ENCODE measurements at regions not wholly inside any gene's neighbourhood (a gene's known extent, or its start where the extent isn't known, plus 50 kb on each side); places are given as distances from the start of the nearest gene placed in this dataset.

GRCh38 chr16:62661435-62661834 is 625.2 kb upstream of the CDH8 start:
- H3K27me3 ChIP-seq = no peaks in the 10 kb centered on the region
- no peaks in the 10 kb centered on the region for H3K4me1 ChIP-seq
- no peak overlapping the region for H3K9ac ChIP-seq (ENCODE audit: low read depth in 2 of 2, low read length in 2 of 2)
- no peak overlapping the region for H3K27ac ChIP-seq
- no peaks in the 10 kb centered on the region for H3K36me3 ChIP-seq
- intact Hi-C loops (cut with DNase I) = no loop called here
- no peak overlapping the region for H3K4me3 ChIP-seq
- TF ChIP-seq CTCF (IDR thresholded peaks at IDR 0.05) = no peak
- no peaks in the 10 kb centered on the region for H3K9me3 ChIP-seq
- no peak for DNase-seq

DNA sequence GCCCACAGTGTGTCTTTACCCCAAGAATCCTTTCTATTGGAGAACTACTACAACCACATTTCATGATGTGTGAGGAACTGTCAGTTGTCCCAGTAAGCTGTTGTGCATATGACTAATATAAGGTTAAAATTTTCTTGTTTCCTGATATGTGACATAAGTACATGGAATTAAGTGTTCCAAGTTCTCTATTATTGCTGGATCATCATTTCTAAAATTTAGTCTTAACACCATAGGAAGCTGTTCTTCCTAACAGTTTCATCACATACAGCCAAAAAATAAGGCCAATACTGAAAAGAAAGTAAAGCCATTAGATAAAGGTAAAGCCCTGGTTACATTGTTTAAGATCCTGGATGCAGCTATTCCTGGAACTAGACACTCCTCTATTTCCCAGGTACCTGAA is 620.9 kb upstream of the CDH8 start:
- no peak overlapping the region for H3K4me3 ChIP-seq
- no peak for DNase-seq
- H3K36me3 ChIP-seq = no peaks in the 10 kb centered on the region
- H3K9me3 ChIP-seq = no peaks in the 10 kb centered on the region
- intact Hi-C loops (cut with DNase I) = no loop called here
- H3K27me3 ChIP-seq = no peaks in the 10 kb centered on the region
- H3K4me1 ChIP-seq = no peaks in the 10 kb centered on the region
- no peak overlapping the region for H3K27ac ChIP-seq
- no peak overlapping the region for H3K9ac ChIP-seq (ENCODE audit: low read depth in 2 of 2, low read length in 2 of 2)
- TF ChIP-seq CTCF (IDR thresholded peaks at IDR 0.05) = no peak

DNA sequence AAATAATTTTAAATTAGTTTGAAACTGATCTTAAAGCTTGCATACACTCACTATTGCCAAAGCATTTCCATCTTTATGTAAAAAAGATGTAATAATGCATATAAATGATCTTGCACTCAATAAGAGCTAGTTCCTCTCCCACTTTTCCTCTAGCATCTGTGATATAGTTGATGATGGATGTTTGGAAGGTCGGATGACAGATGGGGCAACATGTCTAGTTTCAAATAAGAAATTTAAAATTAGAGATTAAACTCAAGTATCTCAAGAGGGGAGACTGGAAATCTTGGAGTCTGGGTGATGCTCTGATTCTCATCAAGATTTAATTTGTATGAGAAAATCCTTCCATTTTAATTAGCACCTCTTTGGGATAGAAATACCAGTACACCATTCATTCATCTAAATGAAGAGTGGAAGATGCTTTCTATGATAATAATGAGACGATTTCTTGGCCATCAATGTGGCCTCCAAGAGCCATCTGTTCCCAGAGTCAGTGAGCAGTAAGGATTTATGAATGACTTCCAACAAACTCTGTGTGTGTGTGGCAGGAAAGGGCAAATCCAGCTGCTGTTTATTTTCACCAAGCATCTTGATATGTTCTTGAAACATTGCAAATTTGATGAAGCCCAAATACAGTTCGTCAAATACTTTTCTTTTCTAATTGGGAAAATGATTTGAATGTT is 616.3 kb upstream of the CDH8 start:
- Histone ChIP-seq H3K4me3 (no peak overlapping the region), H3K9me3 (no peaks in the 10 kb centered on the region), H3K9ac (ENCODE audit: low read depth in 2 of 2, low read length in 2 of 2) (no peak overlapping the region), H3K36me3 (no peaks in the 10 kb centered on the region), H3K27me3 (no peaks in the 10 kb centered on the region), H3K4me1 (no peaks in the 10 kb centered on the region), H3K27ac (no peak overlapping the region)
- no peak for DNase-seq
- intact Hi-C loops (cut with DNase I) = no loop called here
- no peak for TF ChIP-seq CTCF (IDR thresholded peaks at IDR 0.05)

DNA sequence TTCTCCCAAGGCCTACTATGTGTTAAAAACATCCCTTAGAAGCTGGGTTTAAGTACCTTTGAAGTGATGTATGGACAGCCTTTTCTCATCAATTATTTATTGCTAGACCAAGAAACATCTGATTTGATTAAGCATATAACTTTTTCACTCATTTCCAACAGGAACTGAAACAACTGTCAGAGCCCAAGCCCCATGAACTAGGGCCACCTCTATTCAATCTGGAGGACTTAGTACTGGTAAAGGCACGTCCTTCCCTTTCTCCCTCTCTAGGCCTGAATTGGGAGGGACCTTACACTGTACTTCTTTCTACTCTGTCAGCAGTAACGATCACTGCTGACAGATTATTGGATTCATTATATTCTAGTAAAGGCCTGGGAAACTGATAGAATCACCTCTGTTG is 612.0 kb upstream of the CDH8 start:
- Histone ChIP-seq H3K4me3 (no peak overlapping the region), H3K27ac (no peak overlapping the region), H3K9ac (ENCODE audit: low read depth in 2 of 2, low read length in 2 of 2) (no peak overlapping the region), H3K4me1 (no peaks in the 10 kb centered on the region), H3K36me3 (no peaks in the 10 kb centered on the region), H3K27me3 (no peaks in the 10 kb centered on the region), H3K9me3 (no peaks in the 10 kb centered on the region)
- intact Hi-C loops (cut with DNase I) = no loop called here
- no peak for DNase-seq
- TF ChIP-seq CTCF (IDR thresholded peaks at IDR 0.05) = no peak

DNA sequence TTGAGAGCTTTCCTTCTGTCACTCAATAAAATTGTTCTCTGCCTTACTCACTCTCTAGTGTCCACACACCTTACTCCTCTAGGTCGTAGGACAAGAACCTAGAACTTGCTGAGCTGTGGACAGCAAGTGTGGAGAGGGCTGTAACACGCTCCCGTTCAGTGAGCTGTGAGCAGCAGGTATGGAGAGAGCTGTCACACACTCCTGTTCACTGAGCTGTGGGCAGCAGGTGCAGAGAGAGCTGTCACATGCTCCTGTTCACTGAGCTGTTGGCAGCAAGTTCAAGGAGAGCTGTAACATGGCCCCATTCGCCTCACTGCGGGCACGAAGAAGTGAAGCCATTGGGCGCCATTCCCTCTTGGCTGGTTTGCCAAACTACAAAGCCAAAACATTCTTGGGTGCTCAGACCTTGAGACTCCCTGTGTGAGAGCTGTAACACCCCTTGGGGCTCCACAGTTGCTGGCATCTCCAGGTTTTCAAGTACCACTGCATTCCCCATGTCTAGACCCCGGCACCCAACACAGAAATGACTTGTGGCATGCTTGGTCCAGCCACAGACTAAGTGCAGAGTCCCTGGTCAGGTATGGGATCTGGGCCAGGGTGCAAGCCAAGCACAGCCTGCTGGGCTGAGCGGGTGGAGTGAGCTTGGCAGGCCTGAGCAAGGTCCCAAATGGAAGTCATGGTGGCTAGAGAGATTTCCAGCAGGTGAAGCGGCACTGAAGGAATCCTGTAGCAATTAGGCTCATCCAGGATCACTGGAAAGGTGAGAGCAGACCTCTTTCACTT is 608.0 kb upstream of the CDH8 start:
- no peak for TF ChIP-seq CTCF (IDR thresholded peaks at IDR 0.05)
- intact Hi-C loops (cut with DNase I) = no loop called here
- Histone ChIP-seq H3K4me1 (no peaks in the 10 kb centered on the region), H3K9ac (ENCODE audit: low read depth in 2 of 2, low read length in 2 of 2) (no peak overlapping the region), H3K27me3 (no peaks in the 10 kb centered on the region), H3K27ac (no peak overlapping the region), H3K4me3 (no peak overlapping the region), H3K36me3 (no peaks in the 10 kb centered on the region), H3K9me3 (no peaks in the 10 kb centered on the region)
- DNase-seq = no peak

Measured in colonic mucosa (tissue), 4 donors.